Lower leg skin (tissue), 4 donors: ENCODE measurements at regions not wholly inside any gene's neighbourhood (a gene's known extent, or its start where the extent isn't known, plus 50 kb on each side); places are given as distances from the start of the nearest gene placed in this dataset.

Source experiments
- DNase-seq, 2 donors: peaks; one replicate each; pipeline ENCODE4 v3.0.0-alpha.2; 2019; ENCODE audit warnings: low spot score in 2 of 2
- H3K4me3 ChIP-seq: fragments of 200-600 bp; sonication (generic); 2 replicates; pipeline ENCODE4 v1.5.1; 2017; ENCODE audit warnings: mild to moderate bottlenecking, low read depth; ENCODE audit not compliant: poor library complexity, severe bottlenecking
- POLR2A ChIP-seq, 2 donors: fragments of 450-650 bp; IDR thresholded peaks; one replicate each; pipeline ENCODE4 v1.6.1; 2016 to 2017; ENCODE audit warnings: antibody characterized with exemption in 2 of 2, mild to moderate bottlenecking in 1 of 2, moderate library complexity in 1 of 2
- WGBS, 2 donors: methylation state at CpG; one replicate each; pipeline ENCODE4 v1.1.5; 2018; 5-methylcytosine and 5-hydroxymethylcytosine counted together
- intact Hi-C: fragments of 100-400 bp; cut with DNase I; formaldehyde crosslinking; loops from one replicate; pipeline ENCODE4 v1.15.0; 2023; ENCODE audit warnings: low total_unique reads
- TF ChIP-seq, protein P1 (sequence below), 3 donors: fragments of 450-650 bp; IDR thresholded peaks; one replicate each; pipeline ENCODE4 v1.5.1; 2016; ENCODE audit warnings: antibody characterized with exemption in 3 of 3, mild to moderate bottlenecking in 3 of 3, moderate library complexity in 2 of 3

DNA sequence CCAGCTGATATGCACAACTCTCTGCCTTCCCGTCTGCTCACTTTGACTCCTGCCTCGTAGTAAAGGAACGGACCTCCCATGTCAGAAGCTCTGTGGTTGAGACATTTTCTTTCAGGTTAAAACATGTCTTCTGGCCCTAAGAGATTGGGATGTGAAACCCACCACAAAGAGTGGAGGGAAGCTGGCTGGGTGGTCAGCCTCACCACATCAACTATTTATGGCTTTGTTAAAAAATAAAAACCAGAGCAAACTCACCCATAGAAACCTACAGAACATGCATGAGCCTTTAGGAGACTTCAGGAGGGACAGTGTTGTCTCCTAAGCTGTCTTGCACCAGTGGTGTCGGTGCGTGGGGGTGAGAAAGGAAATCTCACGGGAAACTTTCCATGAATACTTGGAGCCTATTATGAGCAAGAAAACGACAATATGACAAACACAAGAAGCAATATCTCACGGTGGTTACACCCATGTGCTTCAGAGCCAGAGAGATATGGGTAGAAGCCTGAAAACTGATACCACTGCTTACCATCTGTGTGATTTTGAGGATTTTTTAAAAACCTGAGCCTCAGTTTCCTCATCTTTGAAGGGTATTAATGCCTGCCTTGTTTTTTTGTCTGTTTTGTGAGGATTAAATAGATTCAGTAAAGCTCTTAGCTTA is 61.7 kb upstream of the XYLT1 start:
- no peak for TF ChIP-seq POLR2A (IDR thresholded peaks at IDR 0.05)
- TF ChIP-seq, protein P1, sequence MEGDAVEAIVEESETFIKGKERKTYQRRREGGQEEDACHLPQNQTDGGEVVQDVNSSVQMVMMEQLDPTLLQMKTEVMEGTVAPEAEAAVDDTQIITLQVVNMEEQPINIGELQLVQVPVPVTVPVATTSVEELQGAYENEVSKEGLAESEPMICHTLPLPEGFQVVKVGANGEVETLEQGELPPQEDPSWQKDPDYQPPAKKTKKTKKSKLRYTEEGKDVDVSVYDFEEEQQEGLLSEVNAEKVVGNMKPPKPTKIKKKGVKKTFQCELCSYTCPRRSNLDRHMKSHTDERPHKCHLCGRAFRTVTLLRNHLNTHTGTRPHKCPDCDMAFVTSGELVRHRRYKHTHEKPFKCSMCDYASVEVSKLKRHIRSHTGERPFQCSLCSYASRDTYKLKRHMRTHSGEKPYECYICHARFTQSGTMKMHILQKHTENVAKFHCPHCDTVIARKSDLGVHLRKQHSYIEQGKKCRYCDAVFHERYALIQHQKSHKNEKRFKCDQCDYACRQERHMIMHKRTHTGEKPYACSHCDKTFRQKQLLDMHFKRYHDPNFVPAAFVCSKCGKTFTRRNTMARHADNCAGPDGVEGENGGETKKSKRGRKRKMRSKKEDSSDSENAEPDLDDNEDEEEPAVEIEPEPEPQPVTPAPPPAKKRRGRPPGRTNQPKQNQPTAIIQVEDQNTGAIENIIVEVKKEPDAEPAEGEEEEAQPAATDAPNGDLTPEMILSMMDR (IDR thresholded peaks at IDR 0.05): no peak
- intact Hi-C loops: no loop called here
- no peak overlapping the region for H3K4me3 ChIP-seq
- DNase-seq: no peak
- WGBS, 2 donors: 61 to 63% methylated on average over 8 of the region's 8 CpGs

DNA sequence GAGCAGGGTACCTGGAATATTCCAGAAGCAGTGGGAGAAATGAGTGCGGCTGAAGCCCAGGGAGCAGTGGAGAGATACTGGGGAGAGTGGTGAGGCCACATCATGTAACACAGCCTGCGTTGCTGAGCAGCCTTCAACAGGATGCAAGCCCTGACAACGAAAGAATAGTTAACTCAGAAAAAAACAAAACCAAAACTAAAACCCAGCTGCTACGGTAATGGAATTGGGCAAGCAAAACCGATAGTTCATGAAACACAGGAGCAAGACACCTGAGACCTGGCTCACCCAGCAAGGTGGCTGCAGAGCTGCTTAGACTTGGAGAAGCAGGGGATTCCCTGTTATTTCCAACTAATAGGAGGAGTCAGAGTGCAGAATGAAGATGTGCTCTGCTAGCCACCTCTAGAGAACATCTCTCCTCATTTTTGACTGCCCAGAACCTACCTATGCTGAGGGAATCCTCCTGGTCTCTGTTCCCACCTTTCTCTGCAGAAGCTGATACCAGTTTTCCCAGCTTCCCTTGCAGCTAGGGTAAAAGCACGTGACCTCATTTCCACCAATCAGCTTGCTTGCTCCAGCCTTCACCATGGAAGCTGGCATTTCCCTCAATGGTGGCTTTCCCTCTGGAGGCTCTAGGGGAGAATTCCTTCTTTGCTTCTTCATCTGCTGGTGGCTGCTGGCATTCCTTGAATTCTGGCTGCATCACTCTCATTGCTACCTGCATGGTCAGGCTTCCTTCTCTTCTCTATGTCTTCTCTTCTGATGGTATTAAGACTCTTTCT is 59.4 kb upstream of the XYLT1 start:
- WGBS, 2 donors: 72 to 73% methylated on average over 6 of the region's 6 CpGs
- intact Hi-C loops: no loop called here
- no peak overlapping the region for H3K4me3 ChIP-seq
- no peak for TF ChIP-seq POLR2A (IDR thresholded peaks at IDR 0.05)
- TF ChIP-seq, protein P1 (IDR thresholded peaks at IDR 0.05): no peak
- DNase-seq: no peak

DNA sequence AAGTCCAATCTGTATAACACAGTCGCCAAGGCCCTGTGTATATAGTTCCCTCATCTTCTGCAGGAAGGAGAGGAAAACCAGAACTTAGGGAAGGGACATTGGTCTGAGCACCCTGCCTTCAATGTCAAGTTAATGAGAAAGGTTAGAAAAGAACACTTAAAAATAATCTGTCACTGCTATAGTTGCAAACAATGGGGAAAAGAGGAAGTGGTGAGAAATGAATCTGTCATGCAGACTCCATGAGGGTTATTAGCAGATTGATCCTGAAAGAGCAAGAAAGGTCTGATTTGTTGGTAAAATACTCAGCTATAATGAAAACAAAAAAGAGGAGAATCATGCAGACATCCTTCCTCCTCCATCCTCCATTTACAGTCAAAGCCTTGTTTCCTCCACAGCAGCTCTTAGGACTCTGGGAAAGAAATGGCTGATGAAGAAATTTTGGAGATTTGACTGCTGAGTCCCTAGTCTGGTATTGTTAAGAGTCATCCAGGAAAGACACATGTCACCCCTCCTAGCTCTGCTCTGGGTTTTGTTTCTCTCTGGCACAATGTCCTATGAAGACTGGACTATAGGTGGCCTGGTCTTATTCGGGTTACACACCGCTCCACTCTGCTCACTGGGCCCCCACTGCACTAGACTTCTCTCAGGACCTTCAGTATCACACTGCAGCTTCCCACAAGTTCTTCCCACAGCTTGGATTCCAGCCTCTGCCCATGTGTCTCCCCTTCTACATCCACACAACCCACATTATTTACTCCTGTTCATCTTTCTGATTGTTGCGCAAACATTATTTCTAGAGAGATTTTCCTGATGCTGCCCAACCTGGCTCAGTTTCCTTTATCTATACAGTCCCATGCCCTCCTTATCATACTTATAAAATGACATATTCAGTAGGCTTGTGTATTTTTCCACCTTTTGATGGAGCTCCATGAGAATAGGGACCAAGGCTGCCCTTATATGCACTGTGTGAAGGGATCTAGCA is 56.5 kb upstream of the XYLT1 start:
- DNase-seq: no peak
- no peak overlapping the region for H3K4me3 ChIP-seq
- WGBS, 2 donors: 92 to 93% methylated on average over 4 of the region's 4 CpGs
- intact Hi-C loops: no loop called here
- no peak for TF ChIP-seq POLR2A (IDR thresholded peaks at IDR 0.05)
- TF ChIP-seq, protein P1 (IDR thresholded peaks at IDR 0.05): no peak

DNA sequence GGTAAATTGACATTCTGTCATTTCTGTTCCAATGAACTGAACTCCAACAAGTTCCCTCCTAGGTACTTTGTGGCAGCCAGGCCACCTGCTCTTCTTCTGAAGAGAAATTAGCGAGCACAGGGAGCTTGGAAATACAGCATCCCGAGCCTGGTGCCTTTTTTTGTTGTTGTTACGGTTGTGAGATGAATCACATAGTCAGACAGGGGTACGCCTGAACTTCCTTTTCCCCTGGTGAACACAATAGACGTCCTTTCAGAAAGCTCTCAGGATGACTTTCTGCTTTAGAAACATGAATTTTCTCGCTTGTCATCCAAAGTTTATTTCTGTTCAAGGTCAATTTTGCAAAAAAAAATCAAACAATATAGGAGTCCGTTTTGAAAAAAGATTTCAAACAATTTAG is 53.9 kb upstream of the XYLT1 start:
- H3K4me3 ChIP-seq: no peak overlapping the region
- WGBS, 2 donors: 73 to 82% methylated on average over 7 of the region's 7 CpGs
- intact Hi-C loops: no loop called here
- TF ChIP-seq POLR2A (IDR thresholded peaks at IDR 0.05): no peak
- TF ChIP-seq, protein P1 (IDR thresholded peaks at IDR 0.05): no peak
- DNase-seq: no peak

DNA sequence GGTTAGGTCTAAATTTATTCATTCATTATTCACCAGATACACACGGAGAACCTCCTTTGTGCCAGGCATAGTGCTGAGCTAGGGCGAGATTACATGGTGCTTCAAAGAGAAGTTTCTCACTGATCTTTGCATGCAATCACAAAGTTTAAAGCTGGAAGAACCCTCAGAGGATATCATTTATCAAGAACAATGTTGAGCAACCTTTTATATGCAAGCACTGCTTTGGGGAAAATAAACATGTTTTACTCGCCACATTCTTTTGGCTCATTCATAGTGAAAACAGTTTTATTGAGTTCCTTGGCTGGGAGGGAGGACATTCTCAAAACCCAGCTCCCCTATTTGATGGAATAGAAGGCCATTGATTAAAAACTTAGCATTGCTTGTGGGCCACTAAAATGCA is 49.8 kb upstream of the XYLT1 start:
- H3K4me3 ChIP-seq: no peak overlapping the region
- TF ChIP-seq, protein P1 (IDR thresholded peaks at IDR 0.05): no peak
- no peak for TF ChIP-seq POLR2A (IDR thresholded peaks at IDR 0.05)
- DNase-seq: no peak
- intact Hi-C loops: no loop called here
- WGBS, 2 donors: 34% methylated on average over 3 of the region's 3 CpGs
